ENCODE measurements at regions not wholly inside any gene's neighbourhood (a gene's known extent, or its start where the extent isn't known, plus 50 kb on each side); places are given as distances from the start of the nearest gene placed in this dataset.

- TF ChIP-seq POLR2A (IDR thresholded peaks at IDR 0.05) (no peak), CTCF (IDR thresholded peaks at IDR 0.05) (no peak), POLR2AphosphoS5 (IDR thresholded peaks at IDR 0.05) (no peak), EP300 (IDR thresholded peaks at IDR 0.05) (no peak)
Observed at GRCh38 chr7:20839987-20840386, 53.3 kb upstream of the SP8 start.

Measured in suprapubic skin (tissue), 4 donors.